ENCODE measurements at regions not wholly inside any gene's neighbourhood (a gene's known extent, or its start where the extent isn't known, plus 50 kb on each side); places are given as distances from the start of the nearest gene placed in this dataset.

DNA sequence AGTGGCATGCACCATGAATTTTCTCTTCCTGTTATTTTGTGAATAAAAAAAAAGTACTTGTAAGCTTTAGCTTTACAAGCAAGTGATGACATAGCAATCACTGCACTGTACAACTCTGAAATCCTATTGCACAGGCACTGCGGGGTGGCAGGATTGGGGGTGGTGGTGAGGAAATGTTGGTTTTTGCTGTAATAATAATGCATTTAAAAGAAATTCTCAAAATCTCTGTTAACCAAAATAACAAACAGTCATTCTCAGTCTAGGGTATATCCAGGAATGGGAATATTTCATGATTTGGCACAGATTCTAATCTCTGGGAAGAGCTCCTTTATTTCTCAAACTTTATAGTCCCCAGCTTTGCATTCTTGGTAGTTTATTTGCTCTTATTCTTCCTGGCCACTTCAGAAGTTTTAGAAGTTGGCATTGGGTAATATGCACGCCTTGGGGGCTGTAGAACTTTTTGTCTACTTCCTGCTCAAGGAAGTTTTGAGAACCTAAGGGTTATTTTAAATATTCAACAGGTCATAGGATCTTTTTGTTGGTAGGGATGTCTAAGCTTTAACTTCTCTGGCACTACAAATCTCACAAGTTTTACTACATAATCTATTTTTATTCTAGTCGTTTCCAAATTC is 353.0 kb upstream of the KLF12 start:
- H3K9me3 ChIP-seq = no peaks in the 10 kb centered on the region
- H3K4me3 ChIP-seq = no peak overlapping the region
- WGBS = 76% methylated on average over 3 of the region's 3 CpGs
- TF ChIP-seq POLR2A (IDR thresholded peaks at IDR 0.05; ENCODE audit: low read depth) (no peak), POLR2AphosphoS5 (IDR thresholded peaks at IDR 0.05) (no peak), EP300 (IDR thresholded peaks at IDR 0.05) (no peak)
- TF ChIP-seq, protein P1, sequence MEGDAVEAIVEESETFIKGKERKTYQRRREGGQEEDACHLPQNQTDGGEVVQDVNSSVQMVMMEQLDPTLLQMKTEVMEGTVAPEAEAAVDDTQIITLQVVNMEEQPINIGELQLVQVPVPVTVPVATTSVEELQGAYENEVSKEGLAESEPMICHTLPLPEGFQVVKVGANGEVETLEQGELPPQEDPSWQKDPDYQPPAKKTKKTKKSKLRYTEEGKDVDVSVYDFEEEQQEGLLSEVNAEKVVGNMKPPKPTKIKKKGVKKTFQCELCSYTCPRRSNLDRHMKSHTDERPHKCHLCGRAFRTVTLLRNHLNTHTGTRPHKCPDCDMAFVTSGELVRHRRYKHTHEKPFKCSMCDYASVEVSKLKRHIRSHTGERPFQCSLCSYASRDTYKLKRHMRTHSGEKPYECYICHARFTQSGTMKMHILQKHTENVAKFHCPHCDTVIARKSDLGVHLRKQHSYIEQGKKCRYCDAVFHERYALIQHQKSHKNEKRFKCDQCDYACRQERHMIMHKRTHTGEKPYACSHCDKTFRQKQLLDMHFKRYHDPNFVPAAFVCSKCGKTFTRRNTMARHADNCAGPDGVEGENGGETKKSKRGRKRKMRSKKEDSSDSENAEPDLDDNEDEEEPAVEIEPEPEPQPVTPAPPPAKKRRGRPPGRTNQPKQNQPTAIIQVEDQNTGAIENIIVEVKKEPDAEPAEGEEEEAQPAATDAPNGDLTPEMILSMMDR (IDR thresholded peaks at IDR 0.05) = no peak
- intact Hi-C loops (cut with DNase I) = no loop called here
- no peaks in the 10 kb centered on the region for H3K36me3 ChIP-seq
- no peak for DNase-seq (ENCODE audit: extremely low spot score)
- no peaks in the 10 kb centered on the region for H3K27me3 ChIP-seq
- no peak overlapping the region for H3K27ac ChIP-seq (replicated peaks in 1 of 4)
- no peaks in the 10 kb centered on the region for H3K4me1 ChIP-seq

DNA sequence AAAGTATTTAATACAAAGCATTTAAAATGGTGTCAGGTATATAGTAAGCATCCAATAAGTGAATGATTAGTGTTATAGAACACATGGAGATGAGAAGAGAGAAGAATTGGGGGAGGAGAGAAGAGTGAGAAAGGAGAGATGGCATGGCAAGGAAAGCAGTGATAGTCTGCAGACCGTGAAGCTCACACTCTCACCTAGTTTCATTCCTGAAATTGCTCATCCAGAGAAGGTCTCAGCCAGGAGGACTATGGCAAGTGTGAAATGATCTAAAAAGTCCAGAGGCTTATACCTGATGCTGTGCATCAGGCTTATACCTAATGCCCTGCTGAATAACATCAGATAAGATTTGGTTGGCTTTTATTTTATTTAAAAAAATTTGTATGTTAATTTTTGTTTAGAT is 351.6 kb upstream of the KLF12 start:
- 82% methylated on average over 1 of the region's 1 CpG for WGBS
- intact Hi-C loops (cut with DNase I) = no loop called here
- no peak for DNase-seq (ENCODE audit: extremely low spot score)
- Histone ChIP-seq H3K27me3 (no peaks in the 10 kb centered on the region), H3K4me1 (no peaks in the 10 kb centered on the region), H3K36me3 (no peaks in the 10 kb centered on the region), H3K27ac (replicated peaks in 1 of 4) (no peak overlapping the region), H3K9me3 (no peaks in the 10 kb centered on the region), H3K4me3 (no peak overlapping the region)
- TF ChIP-seq POLR2AphosphoS5 (IDR thresholded peaks at IDR 0.05) (no peak), POLR2A (IDR thresholded peaks at IDR 0.05; ENCODE audit: low read depth) (no peak), EP300 (IDR thresholded peaks at IDR 0.05) (no peak)
- TF ChIP-seq, protein P1 (IDR thresholded peaks at IDR 0.05) = no peak

DNA sequence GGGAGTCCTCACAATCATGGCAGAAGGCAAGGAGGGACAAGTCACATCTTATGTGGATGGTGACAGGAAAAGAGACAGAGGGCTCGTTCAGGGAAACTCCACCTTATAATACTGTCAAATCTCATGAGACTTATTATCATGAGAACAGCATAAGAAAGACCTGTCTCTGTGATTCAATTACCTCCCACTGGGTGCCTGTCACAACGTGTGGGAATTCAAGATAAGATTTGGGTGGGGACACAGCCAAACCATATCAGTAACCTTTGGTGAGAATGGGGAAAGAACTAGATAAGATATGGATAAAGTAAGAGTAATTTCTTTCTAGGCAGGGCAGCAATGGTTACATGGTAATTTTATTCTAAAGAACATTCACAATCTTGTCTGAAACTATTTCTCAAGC is 344.9 kb upstream of the KLF12 start:
- Histone ChIP-seq H3K9me3 (no peaks in the 10 kb centered on the region), H3K27ac (replicated peaks in 1 of 4) (no peak overlapping the region), H3K4me1 (no peaks in the 10 kb centered on the region), H3K27me3 (no peaks in the 10 kb centered on the region), H3K36me3 (no peaks in the 10 kb centered on the region), H3K4me3 (no peak overlapping the region)
- no peak for DNase-seq (ENCODE audit: extremely low spot score)
- 74% methylated on average over 2 of the region's 2 CpGs for WGBS
- TF ChIP-seq POLR2A (IDR thresholded peaks at IDR 0.05; ENCODE audit: low read depth) = no peak
- TF ChIP-seq, protein P1 (IDR thresholded peaks at IDR 0.05) = no peak
- no peak for TF ChIP-seq EP300 (IDR thresholded peaks at IDR 0.05)
- TF ChIP-seq POLR2AphosphoS5 (IDR thresholded peaks at IDR 0.05) = no peak
- intact Hi-C loops (cut with DNase I) = no loop called here

DNA sequence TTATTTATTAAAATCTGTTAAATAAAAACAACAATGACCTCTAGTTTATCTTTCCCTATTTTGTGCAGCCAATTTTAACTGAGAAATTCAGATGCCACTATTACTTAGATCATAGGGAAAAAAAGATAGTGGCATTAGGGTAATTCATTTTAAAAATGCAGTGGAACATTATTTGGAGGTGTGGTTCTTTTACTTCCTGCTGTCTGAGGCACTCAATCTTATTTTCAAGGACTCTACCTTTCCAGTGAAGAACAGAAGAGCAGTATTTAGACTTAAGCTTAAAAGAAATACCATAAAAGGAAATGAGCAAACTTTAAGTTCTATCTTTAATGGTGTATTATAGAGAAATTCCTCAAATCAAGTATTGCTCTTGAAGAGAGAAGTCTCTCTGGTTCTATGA is 342.6 kb upstream of the KLF12 start:
- intact Hi-C loops (cut with DNase I) = no loop called here
- Histone ChIP-seq H3K4me1 (no peaks in the 10 kb centered on the region), H3K27ac (replicated peaks in 1 of 4) (no peak overlapping the region), H3K9me3 (no peaks in the 10 kb centered on the region), H3K36me3 (no peaks in the 10 kb centered on the region), H3K4me3 (no peak overlapping the region), H3K27me3 (no peaks in the 10 kb centered on the region)
- TF ChIP-seq POLR2A (IDR thresholded peaks at IDR 0.05; ENCODE audit: low read depth) = no peak
- DNase-seq (ENCODE audit: extremely low spot score) = no peak

DNA sequence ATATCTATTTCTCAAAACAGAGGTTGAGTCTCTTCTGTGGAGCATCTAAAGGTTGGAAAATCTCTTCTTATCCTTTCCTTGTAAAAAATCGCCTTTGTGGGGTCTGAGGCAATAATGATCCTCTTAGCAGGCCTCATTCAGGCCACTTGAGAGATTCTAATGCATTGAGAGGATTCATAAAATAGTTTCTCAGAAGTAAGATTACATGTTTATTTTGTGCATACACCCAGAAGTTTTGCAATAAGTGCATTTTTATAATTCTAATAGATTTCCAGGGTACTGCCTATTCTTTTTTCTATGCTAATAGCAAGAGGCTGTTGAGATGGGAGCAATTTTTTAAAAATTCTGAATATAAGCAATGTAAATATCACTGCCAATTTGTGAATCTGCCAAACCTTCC is 342.2 kb upstream of the KLF12 start:
- 85% methylated on average over 1 of the region's 1 CpG for WGBS
- H3K36me3 ChIP-seq = no peaks in the 10 kb centered on the region
- no peak for DNase-seq (ENCODE audit: extremely low spot score)
- no peak overlapping the region for H3K4me3 ChIP-seq
- intact Hi-C loops (cut with DNase I) = no loop called here
- no peaks in the 10 kb centered on the region for H3K4me1 ChIP-seq
- no peak overlapping the region for H3K27ac ChIP-seq (replicated peaks in 1 of 4)
- no peaks in the 10 kb centered on the region for H3K27me3 ChIP-seq
- no peak for TF ChIP-seq EP300 (IDR thresholded peaks at IDR 0.05)
- TF ChIP-seq, protein P1 (IDR thresholded peaks at IDR 0.05) = no peak
- H3K9me3 ChIP-seq = no peaks in the 10 kb centered on the region
